GM18507 (cell line): ENCODE measurements at regions not wholly inside any gene's neighbourhood (a gene's known extent, or its start where the extent isn't known, plus 50 kb on each side); places are given as distances from the start of the nearest gene placed in this dataset.

Source experiments
- DNase-seq: peaks from one replicate; pipeline ENCODE4 v3.0.0; 2011; ENCODE audit warnings: low read depth; ENCODE audit not compliant: insufficient read length; ENCODE audit errors: extremely low spot score
- FAIRE-seq: peaks from 2 replicates; lab custom pipeline; 2011; peaks lifted over from hg19 to GRCh38; lab: Jason Lieb, UNC

GRCh38 chr16:59328961-59329360 lies 594.8 kb upstream of the GOT2 start:
- DNase-seq (no peak), FAIRE-seq (no peak)

GRCh38 chr16:59327894-59328293 lies 593.8 kb upstream of the GOT2 start:
- FAIRE-seq (no peak), DNase-seq (no peak)

- FAIRE-seq (no peak), DNase-seq (no peak)
Observed at GRCh38 chr16:59326955-59327354, 592.8 kb upstream of the GOT2 start.

GRCh38 chr16:59324462-59324861 lies 590.3 kb upstream of the GOT2 start:
- FAIRE-seq (no peak), DNase-seq (no peak)

- FAIRE-seq (no peak), DNase-seq (no peak)
Observed at GRCh38 chr16:59320657-59321056, 586.5 kb upstream of the GOT2 start.

GRCh38 chr16:59319871-59320270 lies 585.8 kb upstream of the GOT2 start:
- FAIRE-seq: no peak
- DNase-seq: no peak

- FAIRE-seq (no peak), DNase-seq (no peak)
Observed at GRCh38 chr16:59305850-59306249, 571.7 kb upstream of the GOT2 start.

DNA sequence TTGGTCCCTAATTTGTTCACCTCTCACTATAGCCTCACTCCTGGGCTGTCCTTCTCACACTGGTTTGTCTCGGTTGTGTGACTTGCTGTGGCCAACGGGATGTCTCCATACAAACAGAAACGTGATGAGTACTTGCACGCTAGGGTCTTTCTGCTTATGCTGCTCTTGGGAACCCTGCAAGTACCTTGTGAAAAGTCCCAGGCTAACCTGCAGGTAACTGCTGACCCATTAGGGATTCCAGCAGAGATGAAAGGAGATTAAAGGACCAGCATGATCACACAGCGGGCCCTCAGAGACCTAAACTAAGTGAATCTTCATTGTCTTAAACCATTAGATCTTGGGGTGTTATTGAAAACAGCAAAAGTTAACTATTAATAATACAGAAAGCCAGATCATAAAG lies 562.8 kb upstream of the GOT2 start:
- FAIRE-seq (no peak), DNase-seq (no peak)

DNA sequence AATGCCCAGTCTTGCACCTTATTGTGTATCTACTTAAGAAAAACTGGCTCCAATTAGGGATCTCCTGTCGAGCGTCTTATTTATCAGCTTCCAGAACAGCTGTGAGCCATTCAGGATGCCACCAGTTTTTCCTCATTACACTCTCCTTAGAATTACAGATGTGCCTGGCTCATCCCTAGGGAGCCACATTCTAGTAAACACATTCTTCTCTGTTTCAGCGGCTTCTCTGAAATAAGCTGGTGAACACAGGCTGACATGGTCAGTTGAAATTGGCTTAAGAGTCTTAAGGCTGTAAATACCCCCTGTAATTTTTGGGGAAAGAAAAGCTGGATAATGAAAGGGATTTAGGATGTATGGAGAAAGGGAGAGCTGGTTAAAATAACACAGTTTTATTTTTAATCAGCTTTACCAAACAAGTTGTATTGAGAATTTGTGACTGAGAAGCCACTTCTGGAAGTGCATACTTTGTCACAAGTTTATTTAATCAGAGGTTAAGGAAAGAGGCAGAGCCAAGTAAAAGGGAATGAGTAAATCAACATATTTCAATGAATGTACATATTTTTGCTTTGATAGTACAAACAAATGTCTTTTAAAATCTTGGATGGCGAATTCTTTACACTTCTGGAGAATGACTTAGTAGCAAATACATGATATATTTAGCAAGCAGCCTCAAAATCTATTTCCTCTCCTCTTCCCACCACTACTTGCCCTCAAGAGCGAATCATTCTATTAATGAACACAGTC lies 562.0 kb upstream of the GOT2 start:
- DNase-seq (no peak), FAIRE-seq (no peak)

- DNase-seq: no peak
- no peak for FAIRE-seq
Observed at GRCh38 chr16:59295474-59295873, 561.4 kb upstream of the GOT2 start.

- FAIRE-seq (no peak), DNase-seq (no peak)
Observed at GRCh38 chr16:59290718-59291117, 556.6 kb upstream of the GOT2 start.

DNA sequence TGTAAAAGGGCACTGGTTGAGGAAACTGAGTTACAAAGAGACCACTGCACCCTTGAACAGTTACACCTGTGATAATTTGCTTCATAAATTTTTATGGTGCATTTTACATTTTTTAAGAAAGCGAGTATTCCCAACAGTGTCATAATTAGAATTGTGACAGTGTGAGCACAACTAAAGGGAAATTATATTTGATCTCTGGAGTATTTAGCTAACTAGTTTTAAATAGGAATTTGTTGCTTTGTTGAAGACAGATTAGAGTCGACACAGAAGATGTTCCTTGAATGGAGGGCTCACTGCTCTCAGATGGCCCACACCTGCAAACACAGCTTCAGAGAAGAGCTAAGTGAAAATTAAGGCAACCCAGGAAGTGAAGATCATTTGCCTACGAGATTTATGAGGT lies 555.0 kb upstream of the GOT2 start:
- FAIRE-seq: no peak
- no peak for DNase-seq

- no peak for FAIRE-seq
- DNase-seq: no peak
Observed at GRCh38 chr16:59274141-59274540, 540.0 kb upstream of the GOT2 start.

- no peak for DNase-seq
- no peak for FAIRE-seq
Observed at GRCh38 chr16:59263955-59264354, 529.8 kb upstream of the GOT2 start.

GRCh38 chr16:59260892-59261291 lies 526.8 kb upstream of the GOT2 start:
- DNase-seq: no peak
- no peak for FAIRE-seq

DNA sequence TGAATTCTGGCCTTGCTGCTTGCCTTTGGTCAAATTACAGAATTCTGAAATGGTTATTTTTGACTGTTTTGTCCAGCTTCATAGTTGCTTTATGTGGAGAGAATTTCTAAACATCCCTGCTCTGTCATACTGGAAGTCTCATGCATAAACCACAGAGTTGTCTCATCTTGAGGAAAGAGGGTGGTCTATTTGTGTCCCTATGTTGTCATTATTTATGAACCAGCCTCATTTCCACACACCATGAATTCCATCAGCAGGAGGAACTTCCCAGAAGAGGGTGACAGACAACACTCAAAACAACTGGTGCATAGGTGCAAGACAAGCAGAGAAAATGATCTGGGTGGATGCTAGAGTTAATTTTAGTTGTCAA lies 525.8 kb upstream of the GOT2 start:
- DNase-seq (no peak), FAIRE-seq (no peak)

DNA sequence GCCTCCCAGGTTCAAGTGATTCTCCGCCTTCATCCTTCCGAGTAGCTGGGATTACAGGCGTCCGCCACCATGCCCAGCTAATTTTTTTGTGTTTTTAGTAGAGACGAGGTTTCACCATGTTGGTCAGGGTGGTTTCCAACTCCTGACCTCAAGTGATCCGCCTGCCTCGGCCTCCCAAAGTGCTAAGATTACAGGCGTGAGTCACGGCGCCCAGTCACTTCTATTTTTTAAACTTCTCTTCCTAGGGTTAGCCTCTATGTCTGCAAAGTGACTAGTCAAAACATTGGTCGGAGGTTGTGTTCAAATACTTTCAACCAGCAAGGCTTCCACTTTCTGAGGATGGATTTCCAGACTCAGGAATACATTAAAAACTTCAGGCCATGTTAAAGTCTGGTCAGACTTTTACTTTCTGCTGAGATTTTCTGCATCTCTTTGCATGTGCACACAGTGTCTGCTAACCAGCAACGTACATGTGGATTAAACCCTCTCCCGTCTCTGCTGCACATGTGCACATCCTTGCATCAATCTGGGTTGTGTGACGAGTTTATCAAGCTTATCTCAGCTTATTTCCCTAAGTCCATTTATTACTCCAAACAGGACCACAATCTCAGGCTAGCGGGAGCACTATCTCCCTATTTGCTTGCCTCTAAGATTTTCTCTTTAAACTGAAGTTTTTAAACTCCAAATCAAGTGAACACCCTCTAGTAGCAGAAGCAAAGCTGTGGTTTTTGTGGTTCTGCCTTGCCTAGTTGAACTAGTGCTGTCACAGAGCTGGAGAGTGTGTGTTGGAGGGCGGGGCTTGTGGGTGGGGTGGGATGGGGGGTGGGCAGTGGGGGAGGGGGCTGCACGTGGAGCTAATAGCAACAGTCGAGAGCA lies 525.2 kb upstream of the GOT2 start:
- DNase-seq (no peak), FAIRE-seq (no peak)

DNA sequence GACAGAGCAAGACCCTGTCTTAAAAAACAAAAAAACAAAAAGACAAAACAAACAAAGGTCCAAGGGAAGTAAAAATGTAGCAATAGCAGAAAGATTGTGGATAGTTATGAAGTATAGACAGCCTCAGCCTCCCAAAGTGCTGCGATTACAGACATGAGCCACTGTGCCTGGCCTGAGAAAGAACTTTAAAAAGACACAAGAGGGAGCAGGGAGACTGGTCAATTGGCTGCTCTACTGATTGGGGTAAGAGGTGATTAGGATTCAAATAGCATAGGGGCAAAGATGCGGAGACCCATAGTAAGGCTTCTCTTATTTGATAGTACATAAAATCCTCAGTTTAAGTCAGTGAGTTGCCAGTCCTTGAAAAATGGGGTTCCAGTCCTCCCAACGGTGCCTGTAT lies 518.2 kb upstream of the GOT2 start:
- no peak for DNase-seq
- FAIRE-seq: no peak

DNA sequence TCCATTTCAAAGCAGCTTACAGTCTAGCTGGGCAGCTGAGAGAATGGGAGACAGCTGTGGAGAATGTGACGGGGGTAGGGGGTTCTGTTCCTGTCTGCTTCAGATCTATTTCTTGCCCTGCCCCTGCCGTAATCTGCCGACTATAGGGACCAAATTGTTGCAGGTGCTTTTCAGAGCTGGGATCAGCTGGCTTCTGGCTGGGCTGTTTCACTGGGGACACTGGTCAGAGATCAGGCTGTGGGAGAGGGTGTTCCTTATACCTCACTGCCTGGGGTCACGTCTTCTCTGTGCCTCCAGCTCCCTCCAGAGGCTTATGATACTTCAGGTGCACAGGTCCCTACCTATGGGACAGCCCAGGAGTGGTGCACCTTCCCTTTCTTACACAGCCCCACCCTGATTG lies 514.9 kb upstream of the GOT2 start:
- FAIRE-seq (no peak), DNase-seq (no peak)

DNA sequence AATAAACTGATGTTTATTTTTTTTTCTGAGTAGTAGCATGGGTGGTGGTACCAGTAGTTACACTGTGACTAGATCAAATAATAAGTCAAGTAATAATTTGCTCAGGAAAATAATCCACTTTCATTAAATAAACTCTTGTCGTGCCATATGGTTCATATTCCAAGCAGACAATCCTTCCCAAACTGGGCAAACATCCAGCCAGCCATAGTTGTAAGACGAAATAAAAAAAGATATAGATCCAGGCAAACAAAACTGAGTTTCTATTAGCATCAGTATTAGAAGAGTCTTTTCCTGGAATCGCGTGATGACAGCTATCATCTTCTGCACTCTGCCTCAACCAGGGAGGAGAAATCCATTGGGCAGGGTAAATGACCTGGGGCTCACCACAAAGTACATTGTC lies 508.4 kb upstream of the GOT2 start:
- no peak for DNase-seq
- FAIRE-seq: no peak

DNA sequence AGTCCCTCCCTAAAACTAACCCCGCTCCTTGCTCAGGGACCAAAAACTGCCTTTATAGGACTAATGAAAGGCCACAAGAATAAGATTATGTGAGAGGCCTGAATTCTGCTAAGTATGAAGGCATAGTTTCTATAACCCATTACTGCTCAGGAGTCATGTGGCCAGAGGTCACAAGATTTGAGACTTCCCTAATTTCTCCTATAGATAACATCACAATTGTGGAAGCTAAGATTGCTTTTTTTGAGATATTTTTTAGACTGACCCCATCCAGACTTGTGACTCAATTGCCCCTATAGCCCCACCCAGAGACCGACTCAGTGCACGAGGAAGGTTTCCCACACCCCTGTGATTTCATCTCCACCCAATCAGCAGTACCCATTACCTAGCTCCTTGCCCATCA lies 504.1 kb upstream of the GOT2 start:
- no peak for FAIRE-seq
- no peak for DNase-seq
